GM18511 (cell line): ENCODE measurements at regions not wholly inside any gene's neighbourhood (a gene's known extent, or its start where the extent isn't known, plus 50 kb on each side); places are given as distances from the start of the nearest gene placed in this dataset.
"Not testable (repeated sequence)": the region's sequence is repeated elsewhere in the genome, so short reads cannot be mapped to it uniquely, and the experiment has no call there.

Source experiments
- ATAC-seq: cut with Tn5 transposase; IDR thresholded peaks from one replicate; pipeline ENCODE4 v1.9.1; 2021; ENCODE audit warnings: mild to moderate bottlenecking, moderate library complexity; ENCODE audit not compliant: unreplicated experiment

DNA sequence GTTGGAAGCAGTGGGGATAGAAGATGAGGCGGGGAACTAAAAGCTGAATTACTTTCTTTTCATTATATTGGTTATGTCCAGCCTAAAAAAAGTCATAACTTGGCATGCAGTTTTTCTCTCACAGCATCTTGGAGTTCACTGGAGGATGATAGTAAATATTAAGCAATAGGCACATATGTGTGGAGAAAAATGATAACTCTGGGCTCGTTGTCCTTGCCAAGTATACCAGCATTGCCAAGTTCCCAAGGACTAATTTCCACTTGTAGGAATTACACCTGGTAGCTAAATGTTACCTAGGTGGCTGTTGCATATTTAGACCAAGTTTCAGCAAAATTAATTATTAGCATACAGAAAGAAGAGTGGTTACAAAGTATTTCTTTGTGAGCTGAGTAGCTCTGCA is 1007.6 kb downstream of the ANKRD7 start:
- ATAC-seq = no peak

DNA sequence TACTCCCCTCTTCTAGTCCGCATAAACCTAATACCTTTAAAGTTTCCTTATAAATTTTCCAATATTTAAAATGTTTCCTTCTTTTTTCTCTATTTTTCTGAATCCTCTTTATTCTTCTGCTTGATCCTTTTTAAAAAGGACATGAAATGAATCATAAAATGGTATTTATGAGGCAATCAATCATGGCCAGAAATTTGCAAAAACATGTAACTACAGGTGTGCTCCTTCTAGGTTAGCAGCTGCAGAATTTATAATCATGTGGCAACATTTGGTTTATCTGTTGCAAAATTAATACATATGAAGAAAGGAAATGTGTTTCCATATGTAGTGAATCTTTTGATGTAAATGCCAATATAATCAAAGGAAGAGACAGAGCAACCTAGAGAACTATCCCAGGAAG is 1008.5 kb downstream of the ANKRD7 start:
- ATAC-seq = no peak

DNA sequence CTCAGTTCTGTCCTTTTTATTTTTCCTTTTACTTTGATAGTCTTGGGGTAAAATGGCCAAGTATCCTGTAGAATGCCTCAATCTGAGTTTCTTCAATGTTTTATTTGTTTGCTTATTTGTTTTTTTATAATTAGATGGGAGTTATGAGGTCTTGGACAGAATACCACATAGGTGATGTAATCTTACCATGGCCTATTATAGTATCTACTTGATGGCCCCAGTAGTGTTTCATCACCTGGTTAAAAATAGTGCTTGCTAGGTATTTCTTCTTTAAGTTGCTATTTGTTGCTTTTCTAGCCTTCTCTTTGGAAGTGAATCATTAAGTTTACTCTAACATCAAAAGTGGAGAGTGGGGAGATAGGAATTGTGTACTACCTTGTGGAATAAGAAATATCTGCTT is 1020.0 kb upstream of the KCND2 start:
- no peak for ATAC-seq

DNA sequence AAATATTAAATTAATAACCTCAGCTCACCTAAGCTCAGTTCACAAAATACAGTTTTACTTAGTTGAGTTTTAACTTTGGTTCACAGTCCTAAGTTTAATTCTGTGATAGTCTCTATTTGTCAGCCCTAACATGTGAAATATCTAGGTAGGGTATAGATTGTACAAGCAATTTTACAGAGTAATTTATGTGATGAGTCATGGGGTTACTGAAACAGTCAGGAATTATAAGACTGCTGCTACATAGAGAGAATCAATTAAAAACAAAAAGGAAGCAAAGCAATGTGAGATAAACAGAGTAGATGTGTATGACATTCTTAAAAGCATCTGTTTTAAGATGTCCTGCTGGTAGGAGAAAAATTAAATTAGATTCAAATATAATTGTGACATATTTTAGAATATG is 1018.2 kb upstream of the KCND2 start:
- ATAC-seq = no peak

DNA sequence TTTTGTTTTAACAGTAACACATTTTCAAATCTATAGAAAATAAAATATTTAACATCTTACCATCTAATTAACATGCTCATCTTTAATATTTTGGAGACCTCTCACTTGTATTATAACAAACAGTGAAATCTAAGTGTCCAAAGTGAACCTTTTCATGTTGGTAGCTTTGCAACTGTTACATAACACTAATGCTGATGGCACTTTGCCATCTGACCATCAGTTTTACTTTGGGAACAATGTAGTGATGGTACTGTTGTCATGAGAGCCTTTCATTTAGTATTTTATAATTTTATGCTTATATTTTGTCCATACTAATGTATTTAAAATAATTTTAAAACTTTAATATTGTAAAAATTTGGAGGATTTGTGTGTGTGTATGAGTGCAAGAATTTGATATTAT is 1017.0 kb upstream of the KCND2 start:
- no peak for ATAC-seq

DNA sequence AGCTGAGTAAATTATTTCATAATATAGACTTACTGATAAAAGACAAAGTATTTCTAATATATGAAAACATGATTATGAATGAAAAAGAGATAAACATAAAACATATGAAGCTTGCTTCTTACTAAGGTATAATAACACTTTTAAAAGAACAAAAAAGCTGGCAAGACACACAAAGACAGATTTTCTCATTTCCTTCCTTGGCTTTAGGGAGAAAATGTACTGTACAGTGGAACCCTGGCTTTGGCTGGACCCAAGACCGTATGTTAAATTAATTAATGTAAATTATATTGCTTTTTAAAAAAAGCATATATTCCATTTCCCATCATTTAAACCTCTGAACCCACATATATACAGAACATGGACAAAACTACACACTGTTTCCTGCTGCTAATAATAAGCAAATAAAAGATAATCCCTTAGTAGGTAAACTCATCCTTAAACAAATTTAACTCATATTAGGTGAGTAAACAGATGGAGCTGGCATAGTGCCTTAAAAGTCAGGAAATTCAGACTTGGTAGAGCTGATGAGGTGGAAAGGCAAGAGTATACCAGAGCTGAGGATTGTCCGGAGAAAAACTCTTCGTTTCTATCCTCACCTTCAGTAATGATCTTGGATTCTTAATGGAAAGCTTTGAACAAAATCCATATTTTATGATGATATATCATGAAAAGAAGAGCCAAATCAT is 1016.4 kb upstream of the KCND2 start:
- ATAC-seq = no peak

DNA sequence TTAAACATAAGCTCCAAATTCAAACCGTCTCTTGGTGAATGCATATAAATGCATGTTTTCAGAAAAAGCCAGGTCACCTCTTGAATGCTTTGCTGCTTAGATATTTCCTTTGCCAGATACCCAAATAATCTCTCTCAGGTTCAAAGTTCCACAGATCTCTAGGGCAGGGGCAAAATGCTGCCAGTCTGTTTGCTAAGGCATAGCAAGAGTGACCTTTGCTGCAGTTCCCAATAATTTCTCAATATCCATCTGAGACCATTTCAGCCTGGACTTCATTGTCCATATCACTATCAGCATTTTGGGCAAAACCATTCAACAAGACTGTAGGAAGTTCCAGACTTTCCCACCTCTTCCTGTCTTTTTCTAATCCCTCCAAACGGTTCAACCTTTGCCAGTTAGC is 1006.2 kb upstream of the KCND2 start:
- not testable (repeated sequence) for ATAC-seq

DNA sequence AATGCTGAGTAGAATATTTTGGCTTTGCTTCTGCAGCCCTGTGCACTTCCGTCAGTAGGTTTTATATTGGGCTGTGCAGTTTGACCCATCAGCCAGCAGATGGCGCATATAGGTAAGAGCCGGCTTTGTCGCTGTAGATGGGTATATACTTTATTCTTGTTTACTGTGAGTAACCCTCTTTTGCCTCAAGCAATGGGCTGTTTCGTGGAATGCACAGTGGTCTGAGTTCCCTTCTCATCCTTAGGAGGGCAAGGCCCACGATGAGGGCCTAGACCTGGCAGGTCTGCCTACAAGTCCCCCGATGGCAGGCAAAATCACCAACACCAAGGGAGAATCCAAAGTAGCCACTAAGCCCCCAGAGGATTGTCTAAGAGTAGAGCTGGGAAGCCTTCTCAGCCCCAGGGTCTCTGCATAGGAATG is 1002.9 kb upstream of the KCND2 start:
- peak; percentile 97 for ATAC-seq

DNA sequence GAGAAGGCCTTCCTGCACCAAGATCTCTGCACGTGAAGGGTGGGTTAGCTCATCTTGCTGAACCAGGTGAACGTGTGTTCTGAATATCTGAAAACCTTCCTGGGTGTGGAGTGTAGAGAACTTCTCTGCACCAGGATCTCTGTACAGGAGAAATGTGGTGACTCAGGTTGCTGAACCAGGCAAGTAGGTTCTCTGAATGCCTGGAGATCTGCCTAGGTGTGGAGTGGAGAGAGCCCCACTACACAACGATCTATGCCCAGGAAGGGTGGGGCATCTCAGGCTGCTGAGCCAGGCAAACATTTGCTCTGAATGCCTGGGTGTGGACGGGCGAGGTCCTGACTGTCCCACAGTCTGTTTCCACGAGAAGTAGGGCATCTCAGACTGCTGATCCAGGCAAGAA is 1002.3 kb upstream of the KCND2 start:
- peak; percentile 21 for ATAC-seq

DNA sequence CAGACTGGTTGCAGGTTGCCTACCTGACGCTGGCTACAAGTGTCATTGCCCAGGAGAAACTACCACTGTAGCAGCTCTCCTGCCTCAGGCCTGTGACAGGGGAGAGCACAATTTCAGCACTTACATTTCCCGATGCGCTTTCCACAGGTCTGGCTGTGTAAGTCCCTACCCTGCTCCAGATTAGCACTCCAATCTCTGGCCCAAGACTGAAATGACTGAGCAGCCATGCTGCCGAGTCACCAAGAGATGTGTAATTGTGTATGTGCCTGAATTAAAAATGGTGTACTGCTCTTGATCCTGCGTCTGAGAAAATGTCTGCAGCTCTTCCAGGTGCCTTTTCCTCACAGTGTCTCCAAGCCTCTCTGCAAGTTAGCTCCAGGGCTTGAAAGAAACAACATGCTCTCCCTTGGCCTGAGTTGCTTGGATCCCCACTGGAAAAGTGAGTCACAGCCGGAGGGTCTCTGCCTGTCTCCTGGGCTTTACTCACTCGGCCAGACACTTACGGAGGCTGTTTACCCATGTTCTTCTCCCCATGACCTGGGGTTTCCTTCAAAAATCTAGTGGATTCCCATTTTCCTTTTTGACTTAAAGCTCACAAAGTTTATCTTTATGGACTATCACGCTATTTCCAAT is 1001.7 kb upstream of the KCND2 start:
- no peak for ATAC-seq

DNA sequence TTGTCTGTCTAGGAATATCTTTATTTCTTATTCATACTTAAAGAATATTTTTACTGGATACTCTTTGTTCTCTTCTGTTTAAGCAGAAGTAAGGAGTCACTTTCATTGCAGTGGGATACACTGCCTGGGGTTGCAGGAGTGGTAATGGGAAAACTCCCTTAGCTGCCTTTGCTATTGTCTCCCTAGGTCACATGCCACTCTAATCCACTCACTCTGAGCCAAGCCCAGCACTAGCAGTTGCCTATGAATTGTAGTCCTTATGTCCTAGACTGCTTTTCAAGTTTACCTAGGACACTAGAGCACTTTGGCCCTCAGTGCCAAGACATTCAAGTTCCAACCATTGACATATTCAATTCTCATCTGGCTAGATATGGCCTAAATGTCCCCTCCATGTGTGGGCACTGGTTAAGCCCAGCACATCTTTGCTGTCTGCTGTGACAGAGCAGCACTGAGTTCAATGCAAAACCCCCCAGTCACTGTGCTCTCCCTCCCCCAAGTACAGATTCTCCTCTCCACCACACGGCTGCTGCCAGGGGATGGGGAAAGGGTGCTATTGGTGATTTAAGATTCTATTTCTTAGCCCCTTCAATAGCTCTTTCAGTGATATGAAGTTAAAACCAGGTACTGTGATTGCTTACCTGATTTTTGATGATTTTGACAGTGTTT is 991.7 kb upstream of the KCND2 start:
- ATAC-seq = no peak

DNA sequence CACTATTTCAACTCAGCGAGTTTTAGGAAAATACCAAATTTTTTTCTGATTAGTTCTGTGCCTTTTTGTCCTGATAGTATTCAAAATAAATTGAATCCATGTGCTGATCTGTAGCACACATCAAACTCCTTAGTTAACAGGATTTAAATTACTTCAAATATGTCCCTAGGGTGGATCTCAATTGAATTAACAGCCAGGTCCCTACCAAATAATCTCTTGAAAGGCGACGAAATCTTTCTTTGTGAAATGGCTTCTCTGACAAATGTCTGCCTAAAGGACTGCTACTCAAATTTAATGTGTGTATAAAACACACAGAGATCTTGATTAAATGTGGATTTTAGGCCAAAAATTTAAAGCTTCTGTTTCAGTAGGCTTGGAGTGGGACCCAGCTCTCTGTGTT is 989.6 kb upstream of the KCND2 start:
- no peak for ATAC-seq

DNA sequence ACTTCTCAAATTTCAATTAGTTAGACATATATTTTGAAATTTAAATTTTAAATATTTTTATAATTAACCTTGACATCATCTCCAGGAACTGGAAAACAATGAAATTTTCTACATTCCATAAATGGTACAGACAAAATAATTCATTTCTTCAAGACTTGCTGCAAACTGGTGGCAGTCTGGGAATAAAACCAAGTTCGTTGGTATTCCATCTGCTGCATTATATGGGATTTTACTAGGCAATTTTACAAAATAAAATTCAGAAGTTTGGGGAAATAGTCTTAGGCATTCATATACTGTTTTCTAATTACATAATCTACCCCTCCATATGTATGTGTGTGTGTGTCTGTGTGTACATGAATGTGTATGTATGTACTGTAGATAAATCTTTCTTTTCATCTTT is 984.6 kb upstream of the KCND2 start:
- ATAC-seq = no peak

DNA sequence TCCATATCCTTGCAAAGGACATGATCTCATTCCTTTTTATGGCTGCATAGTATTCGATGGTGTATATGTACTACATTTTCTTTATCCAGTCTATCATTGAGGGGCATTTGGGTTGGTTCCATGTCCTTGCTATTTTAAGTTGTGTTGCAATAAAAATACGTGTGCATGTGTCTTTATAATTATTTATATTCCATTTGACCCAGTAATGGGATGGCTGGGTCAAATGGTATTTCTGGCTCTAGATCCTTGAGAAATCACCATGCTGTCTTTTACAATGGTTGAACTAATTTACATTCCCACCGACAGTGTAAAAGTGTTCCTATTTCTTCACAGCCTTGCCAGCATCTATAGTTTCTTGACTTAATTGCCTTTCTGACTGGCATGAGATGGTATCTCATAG is 972.6 kb upstream of the KCND2 start:
- not testable (repeated sequence) for ATAC-seq

DNA sequence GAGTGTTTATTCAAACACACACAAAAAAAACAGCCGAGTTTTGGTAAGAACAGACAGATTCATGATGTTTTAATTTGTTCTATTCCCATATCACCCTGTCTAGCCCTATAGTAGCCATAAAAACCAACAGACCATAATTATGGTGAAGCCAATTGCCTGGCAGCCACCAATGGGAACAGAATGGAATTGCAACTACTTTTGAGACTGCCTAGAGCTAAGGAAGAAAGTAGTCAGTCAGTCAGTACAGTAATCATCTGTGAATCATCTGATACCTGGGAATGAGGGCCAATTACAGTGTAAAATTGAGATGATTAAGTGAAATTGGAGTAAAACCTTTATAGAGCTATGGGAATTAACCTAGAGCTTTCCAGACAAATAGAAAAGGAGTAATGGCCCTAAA is 952.7 kb upstream of the KCND2 start:
- no peak for ATAC-seq

DNA sequence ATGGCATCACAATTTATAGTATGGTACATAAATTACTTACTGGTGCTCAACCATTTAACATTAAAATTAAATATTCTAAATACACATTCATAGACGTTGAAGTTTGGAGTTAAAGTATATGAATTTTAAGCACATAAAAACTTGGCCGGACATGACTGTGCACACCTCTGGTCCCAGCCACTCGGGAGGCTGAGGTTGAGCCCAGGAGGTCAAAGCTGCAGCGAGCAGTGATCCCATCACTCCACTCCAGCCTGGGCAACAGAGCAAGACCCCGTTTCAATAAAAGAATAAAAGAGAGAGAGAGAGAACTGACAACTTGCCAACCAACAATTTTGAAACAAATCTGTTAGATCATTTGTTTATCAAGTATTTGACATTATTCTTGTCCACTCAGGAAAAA is 943.3 kb upstream of the KCND2 start:
- no peak for ATAC-seq

DNA sequence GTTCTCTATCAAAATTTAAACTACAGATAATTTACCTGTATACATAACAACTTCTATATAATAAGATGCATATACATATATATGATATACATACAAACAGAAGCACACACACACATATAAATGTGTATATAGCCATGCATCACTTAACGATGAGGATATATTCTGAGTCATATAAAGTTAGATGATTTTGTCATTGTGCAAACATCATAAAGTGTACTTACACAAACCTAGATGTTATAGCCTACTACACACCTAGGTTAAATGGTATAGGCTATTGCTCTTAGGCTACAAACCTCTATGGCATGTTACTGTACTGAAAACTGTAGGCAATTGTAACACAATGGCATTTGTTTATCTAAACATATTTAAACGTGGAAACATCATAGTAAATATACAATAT is 937.6 kb upstream of the KCND2 start:
- no peak for ATAC-seq

DNA sequence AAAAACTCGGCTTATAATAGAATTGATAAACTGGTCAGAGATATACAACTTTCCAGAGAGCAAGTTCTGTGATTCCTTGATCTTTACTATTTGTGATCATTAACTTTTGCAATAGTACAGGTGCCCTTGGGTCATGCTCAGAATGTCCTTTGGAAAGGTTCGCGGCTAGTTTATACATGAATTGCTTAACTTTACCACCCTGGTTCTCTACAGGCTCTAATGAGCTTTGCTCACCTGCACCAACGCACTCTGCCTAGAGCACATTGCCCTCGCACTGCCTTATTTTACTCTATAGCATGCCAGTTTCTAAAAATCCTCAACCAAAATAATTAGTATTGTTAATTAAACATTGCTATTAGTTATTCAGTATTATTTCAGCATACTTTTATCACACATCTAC is 931.2 kb upstream of the KCND2 start:
- no peak for ATAC-seq

DNA sequence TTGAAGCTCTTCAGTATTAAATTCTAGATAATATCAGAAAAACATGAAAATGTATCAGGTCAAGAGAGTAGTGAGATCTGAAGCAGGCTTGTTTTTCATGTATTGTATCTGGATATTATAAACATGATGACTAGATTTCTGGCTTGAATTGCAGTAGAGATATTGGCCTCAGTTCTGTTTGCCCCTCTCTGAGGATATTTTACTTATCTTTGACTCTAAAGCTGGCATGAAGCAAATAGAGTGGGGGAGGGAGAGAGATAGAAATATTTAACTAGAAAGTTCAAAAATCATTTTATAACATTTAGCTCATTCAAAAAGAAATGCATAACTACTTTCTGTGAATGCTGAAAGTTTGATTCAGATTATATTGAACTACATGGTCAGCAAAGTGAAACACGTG is 929.7 kb upstream of the KCND2 start:
- ATAC-seq = no peak

DNA sequence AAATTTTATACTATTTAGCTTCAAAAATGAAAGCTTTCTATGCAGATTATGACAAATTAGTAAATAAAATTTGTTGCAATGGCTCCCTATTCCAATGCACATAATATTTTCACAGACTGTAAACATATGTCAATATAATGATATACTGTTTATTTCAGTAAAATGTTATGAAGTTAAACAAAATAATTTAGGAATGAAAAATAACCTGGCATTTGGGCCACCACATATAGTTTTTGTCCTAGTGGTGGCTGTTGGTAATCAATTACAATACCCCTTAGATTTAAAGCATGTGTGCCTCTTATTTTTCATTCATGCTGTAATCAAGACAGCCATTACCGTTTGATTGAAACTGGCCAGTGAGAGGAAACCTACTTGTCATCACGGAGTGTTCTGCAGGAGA is 928.5 kb upstream of the KCND2 start:
- no peak for ATAC-seq

DNA sequence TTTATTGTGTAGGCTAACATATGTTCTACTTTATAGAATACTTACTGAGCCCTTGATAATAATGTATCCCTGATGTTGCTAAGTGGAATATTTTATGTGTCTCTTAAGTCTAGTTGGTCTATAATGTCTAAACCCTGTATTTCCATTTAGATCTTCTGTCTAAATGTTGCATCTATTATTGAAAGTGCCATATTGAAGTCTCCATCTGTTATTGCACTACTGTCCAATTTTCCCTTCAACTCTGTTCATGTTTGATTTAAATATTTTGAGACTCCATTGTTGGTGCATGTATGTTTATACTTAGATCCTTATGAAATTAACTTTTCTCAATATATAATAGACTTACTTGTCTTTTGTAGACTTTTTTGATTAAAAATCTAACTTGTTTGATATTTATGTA is 924.5 kb upstream of the KCND2 start:
- ATAC-seq = no peak

DNA sequence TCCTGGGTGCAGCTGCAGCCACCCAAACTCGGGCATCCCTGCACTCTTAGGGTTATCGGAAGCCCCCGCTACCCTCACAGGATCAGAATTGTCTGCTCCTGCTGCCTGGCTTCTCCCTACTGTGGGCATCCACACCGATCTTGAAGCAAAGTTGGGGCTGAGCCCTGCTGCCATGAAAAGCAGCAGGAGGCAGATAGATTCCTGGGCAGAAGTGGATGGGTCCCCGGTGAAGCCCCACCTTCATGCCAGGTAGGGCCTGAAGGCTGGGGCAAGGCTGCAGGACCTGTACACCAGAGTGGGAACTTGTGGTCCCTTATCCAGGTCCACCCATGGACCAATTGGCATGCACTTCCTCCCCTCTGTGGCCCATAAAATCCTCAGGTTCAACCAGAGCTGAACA is 922.6 kb upstream of the KCND2 start:
- ATAC-seq = no peak
